ENCODE measurements at regions not wholly inside any gene's neighbourhood (a gene's known extent, or its start where the extent isn't known, plus 50 kb on each side); places are given as distances from the start of the nearest gene placed in this dataset.

GRCh38 chr6:121897337-121897760 is 461.9 kb downstream of the GJA1 start:
- no peak for TF ChIP-seq CTCF (conservative IDR thresholded peaks at IDR 0.05; ENCODE audit: low read depth, low read length)
- TF ChIP-seq EZH2phosphoT487 (IDR thresholded peaks at IDR 0.05; ENCODE audit: borderline replicate concordance, low read length) = no peak
- TF ChIP-seq EZH2 (IDR thresholded peaks at IDR 0.05; ENCODE audit: low read length, unreplicated experiment) = no peak

All from PC-3 (cell line).